NCI-H2196 treated with DMSO at 0.1 percent for 48 hours (cell line): ENCODE measurements at regions not wholly inside any gene's neighbourhood (a gene's known extent, or its start where the extent isn't known, plus 50 kb on each side); places are given as distances from the start of the nearest gene placed in this dataset.
"Not testable (repeated sequence)": the region's sequence is repeated elsewhere in the genome, so short reads cannot be mapped to it uniquely, and the experiment has no call there.

Experiments
- DNase-seq: peaks from one replicate; lab custom pipeline; 2025; ENCODE audit not compliant: unreplicated experiment; lab: John Stamatoyannopoulos, UW

DNA sequence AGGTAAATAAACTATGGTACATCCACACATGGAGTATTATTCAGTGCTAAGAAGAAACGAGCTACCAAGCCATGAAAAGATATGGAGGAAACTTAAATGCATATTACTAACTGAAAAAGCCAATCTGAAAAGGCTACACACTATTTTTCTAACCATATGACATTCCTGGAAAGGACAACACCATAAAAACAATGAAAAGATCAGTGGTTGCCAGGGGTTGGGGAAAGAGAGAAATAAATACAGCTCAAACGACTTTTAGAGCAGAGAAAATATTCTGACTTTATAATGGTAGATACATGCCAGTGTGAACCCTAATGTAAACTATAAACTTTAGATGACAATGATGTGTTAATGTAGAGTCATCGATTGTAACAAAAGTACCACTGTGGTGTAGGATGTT is 225.9 kb upstream of the BTBD3 start:
- DNase-seq = no peak

DNA sequence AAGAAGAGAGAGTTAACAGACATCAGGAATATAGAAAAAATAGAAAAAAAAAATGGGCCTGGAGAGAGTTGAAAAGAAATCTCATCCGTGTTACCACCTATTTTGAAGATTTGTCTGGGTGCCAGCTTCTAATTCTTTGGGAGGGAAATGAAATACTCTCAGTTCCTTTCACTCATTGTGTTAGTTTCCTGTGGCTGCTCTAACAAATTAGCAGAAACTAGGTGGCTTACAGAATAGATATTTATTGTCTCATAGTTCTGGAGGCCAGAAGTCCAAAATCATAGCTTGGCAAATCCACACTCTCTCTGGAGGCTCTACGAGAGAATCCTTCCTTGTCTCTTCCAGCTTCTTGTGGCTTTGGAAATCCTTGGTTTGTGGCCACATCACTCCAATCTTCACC is 225.1 kb upstream of the BTBD3 start:
- DNase-seq = no peak

DNA sequence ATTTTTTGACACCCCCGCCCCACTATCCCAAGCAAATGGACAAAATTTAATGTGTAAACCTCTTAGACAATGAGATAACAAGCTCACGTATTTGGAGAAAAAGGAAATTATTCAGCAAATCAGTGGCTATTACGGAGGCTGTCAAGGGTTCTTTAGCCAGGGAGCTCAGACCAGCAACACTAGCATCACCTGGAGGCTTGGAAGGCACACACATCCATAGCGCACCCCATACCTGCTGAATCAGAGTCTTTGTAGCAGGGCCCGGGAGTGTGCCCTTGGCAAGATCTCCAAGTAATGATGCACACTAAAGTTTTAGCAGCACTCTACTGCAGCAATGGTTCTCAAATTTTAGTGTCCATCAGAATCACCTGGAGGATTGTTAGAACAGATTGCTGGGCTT is 223.2 kb upstream of the BTBD3 start:
- no peak for DNase-seq

DNA sequence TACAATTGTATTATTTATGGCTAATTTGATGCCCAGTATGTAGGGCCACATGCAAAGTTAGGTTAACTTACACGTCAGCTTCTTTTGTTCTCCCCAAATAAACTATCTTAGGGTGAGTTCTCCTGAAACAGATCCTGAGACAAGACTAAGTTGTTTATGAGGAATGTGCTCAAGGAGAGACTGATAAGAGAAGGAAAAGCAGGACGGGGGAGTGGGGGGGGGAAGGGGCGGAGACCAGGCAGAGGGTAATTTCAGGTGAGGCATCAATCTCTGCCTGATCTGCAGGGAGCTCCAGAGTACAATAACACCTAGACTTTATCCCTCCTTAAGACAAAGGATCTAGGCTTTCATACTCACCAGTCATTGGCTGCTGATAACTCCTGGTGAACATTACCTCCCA is 220.6 kb upstream of the BTBD3 start:
- DNase-seq = no peak

DNA sequence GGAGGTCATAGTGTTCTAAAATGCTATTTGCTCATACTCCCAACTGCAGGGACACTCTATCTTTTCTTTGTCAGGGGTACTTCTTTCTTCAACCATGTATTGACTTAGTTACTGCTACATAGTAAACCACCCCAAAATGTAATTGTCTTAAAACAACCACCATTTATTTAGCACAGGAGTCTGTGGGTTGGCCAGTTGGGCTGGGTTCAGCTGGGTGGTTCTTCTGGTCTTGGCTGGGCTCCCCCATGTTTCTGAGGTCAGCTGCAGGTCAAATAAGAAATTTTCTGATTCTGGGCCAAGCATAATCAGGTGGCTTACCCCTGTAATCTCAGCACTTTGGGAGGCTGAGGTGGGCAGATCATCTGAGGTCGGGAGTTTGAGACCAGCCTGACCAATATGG is 220.0 kb upstream of the BTBD3 start:
- no peak for DNase-seq

DNA sequence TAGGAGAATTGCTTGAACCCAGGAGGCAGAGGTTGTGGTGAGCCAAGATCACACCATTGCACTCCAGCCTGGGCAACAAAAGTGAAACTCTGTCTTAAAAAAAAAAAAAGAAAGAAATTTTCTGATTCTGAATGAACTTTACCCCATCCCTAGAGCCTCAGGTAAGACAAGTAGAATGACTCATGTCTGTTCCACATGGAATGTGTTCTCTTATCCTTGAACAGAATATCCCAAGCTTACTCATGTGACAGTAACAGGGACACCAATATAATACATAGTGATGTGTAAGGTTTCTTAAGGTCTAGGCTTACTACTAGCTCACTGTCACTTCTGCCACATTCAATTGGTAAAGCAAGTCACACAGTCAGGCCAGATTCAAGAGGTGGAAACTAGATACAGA is 219.6 kb upstream of the BTBD3 start:
- DNase-seq = no peak

DNA sequence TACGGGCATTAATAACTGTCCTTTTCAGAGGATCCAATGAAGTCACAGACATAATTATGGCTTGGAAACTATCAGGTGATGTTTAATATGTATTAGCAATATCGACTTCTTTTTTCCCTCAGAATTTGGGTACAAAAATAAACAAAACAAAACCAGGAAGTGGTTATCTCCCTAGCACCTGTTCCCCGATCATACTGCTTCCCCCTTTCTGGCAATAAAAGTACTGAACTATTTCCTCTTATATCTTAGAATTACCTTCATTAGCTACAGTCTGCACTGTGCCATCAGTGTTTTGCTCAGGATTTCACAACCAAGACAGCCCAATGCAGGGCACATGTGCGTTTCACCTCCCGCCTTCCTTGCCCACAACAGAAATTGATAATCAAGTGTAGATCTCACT is 216.9 kb upstream of the BTBD3 start:
- no peak for DNase-seq

DNA sequence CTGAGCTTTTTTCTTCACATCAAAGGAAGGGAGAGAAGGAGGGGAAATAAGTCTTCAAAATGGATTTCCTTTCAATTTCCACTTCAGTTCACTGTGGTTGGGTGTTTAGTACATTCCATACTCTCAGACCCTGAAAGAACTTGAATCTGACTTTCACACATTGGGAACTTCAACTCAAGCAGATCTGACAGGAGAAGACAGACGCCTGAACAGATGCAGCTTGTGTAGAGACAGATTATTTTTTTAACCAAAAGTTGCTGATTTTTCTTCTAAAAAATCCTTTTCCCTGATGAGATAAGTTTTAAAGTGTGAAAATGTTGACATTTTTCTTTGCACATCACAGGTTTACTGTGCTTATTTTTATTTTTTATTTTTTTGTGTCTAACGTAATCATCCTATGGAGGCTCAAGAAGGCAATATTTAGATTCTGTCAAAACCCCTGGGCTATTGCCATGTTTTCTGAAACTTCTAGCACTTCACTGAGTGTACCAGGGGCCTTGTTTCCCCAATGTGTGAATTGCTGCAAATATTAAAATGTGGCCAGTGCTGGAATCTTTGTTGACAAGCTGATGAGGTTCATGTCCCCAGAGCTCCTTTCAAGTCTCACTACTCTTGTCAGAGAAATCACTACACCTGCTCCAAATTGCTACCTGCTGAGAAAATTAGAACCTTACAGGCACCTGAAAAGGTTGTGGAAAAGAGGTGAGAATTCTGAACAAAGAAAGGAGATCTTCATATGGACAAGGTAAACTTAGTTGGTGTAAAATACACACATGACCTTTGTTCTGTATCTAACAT is 214.8 kb upstream of the BTBD3 start:
- no peak for DNase-seq

DNA sequence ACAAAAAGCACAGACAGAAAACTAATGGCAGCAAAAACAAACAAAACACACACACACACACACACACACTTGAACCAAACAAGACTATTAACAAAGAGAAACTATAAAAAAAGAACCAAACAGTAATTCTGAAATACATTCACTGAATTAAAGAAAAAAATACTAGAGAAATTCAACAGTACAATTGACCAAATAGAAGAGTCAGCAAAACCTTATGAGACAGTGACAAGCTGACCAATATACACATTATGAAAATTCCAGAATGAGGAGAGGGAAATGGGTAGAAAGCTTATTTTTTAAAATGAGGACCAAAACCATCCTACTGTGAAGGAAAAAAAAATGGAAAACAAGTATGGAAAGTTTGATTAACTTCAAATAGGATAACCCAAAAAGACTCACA is 212.2 kb upstream of the BTBD3 start:
- no peak for DNase-seq

DNA sequence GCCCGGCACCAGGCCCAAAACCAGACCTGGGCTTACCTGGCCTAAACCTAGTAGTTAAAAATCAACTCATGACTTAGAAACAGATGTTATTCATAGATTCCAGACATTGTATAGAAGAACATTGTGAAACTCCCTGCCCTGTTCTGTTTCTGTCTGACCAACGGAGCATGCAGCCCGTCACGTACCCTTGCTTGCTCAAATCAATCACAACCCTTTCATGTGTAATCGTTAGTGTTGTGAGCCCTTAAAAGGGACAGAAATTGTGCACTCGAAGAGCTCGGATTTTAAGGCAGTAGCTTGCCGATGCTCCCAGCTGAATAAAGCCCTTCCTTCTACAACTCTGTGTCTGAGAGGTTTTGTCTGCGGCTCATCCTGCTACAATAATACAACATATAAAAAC is 209.5 kb upstream of the BTBD3 start:
- not testable (repeated sequence) for DNase-seq

DNA sequence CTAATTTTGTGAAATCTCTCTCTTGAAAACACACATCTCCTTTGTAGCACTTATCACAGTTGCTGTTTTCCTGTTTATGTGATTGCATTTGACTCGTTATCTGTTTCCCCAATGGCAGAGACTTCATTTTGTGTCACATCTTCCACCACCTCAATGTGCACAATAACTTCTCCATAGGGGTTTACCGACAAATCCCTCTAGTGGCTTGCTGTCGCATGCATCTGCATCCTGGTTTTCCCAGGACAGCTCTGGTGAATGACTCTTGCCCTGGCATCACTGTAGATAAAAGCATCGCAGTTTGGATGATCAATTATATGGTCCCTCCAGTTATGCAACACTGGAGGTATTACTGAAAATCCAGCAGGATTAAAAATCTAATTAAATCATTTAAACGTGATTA is 206.5 kb upstream of the BTBD3 start:
- DNase-seq = no peak

DNA sequence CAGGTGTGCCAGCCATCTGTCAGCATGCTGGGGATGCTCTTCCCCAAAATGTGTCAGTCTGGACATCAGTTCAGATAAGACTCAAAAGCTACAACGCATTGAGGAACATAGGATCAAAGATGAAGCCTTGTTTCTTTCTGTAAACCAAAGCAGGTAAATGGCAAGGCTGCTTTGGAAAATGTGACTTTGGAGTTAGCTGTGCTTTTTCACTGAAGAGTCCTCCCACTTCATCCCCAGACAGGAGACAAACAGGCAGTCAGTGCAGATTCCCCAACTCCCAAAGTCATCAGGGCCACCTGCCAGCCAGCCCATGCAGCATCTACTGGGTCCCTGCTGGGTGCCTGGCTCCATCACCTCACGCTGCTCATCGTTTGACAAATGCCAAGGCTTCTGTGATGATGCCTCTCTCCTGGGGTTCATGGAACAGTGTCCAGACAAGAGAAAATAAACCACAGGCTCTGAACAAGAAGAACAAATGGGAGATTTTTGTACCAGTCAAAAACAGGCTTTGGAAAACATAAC is 205.0 kb upstream of the BTBD3 start:
- no peak for DNase-seq

DNA sequence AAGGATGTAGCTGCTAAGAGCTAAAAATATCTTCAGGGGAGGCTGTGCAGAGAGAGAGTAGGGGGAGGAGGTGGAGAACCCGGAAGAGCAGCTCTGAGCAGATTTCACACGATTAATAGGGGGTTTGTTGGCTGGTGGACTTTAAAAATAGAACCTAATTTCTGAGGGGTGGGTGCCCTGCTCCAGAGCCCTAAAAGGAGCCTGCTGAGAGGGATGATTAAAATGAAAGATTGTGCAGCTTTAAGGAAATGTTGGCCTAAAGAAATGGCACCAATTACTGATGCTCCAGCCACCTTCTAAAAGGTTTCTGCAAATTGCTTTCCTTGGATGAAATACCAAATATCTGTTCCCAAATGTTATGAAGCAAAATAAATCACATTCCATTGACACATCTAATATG is 202.8 kb upstream of the BTBD3 start:
- no peak for DNase-seq

DNA sequence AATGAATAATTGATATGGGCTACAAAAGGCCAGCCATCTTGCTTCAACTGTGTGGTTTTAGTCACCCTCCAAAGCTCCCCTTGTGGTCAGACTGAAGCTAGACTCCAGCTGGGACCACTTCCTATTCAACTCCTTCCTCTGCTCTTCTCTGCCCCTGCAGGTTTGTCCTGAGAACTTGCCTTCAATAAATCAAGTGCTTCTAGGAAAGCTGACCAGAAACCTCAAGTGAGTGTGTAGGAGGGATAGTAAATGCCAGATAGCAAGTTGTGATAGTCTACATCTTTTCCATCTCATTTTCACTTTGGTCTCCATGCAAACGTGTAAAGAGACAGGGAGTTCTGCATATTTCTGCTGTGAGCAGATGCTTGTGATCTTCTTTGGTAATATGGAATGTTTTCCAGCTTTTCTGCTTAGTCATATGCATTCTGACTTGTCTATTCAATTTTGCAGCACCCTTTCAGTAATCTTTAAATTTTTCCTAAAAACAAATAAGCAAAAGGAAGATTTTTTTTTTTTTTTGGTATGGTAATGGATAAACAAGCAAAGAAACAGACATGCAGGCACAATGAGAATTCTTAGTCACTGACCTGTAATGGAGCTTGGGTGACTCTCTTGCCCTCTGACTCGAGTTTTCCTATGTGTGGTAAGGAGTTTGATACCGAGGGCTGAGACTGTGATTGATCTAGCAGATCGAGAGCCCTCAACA is 201.3 kb upstream of the BTBD3 start:
- no peak for DNase-seq

DNA sequence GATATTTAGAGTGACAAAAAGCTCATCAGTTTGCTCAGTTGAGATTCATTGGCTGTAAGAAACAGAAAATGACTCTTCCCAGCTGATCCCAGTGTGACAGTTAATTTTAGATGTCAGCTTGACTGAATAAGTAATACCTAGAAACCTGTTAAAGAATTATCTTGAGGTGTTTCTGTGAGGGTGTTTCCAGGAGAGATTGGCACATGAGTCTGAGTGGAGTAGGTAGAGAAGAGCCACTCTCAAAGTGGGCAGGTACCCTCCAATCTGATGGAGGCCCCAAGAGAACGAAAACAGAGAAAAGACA is 200.8 kb upstream of the BTBD3 start:
- no peak for DNase-seq

DNA sequence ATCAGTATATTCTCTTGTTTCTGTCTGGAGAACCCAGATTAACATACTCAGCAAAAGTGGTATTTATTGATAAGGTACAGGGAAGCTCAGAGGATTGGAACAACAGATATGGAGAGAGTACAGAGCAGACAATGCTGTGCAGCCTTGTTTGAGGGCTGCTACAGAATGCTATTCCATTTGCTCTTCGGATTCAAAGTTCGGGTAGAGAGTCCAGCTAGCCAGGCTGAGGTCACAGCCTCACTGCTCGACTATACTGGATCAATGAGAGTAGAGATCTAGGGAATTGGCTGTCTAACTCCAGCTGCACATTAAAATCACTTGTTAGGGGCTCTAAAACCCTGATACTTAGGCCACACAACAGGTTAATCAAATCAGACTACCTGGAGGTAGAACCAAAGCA is 200.1 kb upstream of the BTBD3 start:
- DNase-seq = no peak

DNA sequence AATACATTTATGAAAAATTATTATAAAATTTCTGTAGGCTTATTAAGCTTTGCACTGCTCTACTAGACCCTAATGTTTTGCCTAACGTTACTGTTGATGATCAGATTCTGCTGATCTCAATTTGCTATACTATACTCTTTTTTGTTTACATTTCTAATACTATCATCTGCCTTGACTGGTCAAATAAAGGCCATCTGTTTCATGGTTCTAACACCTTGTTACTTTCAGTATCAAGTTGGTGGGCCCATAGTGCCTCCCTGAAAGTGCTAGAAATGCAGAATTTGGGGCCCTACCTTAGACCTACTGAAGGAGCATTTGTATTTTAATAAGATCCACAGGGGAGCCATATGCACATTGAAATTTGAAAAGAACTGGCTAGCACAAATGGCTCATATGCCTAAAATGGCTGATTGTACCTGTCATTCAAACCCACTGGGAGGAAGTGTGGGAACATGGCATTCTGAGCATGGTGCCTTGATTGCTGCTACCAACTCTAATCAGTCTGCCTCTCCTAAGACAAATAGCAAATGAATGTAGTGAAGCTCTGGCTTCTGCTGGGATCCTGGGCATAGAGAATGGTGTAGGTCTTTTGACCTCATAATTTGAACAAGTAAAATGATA is 199.1 kb upstream of the BTBD3 start:
- DNase-seq = no peak

DNA sequence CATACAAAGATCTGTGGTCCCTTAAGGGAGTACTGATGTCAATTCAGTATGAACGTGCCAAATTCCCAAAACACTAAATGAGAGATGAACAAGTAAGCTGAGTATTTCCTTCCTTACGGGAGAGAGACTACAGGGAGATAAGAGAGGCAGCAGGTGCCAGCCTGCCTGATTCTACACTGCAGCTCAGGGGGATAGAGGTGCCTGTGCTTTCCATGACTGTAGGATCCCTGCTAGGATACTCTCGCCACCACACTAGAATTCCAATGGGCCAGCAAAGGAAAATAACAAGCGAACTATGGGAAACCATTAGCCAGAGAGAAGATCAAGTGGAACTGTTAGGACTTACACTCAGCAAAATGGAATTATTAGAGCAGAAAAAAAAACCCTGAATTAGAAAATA is 198.5 kb upstream of the BTBD3 start:
- DNase-seq = no peak

DNA sequence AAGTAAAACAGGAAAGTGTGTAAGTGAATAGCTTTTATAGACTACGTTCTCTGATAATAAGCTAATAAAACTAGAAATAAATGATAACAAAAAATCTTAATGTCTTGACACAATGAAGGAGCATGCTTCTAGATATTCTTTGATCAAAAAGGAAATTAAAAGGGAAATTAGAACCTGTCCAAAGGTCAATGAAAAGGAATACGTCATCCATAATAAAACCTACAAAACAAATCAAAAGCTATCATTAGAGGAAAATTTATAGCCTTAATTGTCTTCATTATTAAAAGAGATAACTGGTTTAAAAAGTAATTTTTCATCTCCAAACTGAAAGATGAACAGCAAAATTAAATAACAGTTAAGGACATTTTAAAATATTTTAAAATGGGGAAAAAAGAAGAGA is 196.3 kb upstream of the BTBD3 start:
- no peak for DNase-seq

DNA sequence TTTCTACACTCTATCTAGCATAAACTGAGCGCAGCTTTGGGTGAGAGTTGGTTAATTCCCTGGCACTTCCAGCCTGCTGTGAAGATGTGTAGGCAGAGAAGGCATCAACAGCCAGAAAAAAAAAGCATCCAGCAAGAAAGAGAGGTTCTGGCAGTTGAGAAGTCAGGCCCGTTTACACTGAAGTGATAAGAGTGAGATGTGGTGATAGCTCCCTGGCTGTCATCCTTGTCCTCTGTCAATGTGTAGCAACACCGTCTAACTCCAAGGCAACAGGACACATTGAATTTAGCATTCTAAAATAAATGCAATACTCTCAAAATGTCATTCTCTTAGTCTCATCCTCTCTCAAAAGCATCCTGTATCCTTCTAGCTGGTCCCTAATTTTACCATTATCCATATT is 193.6 kb upstream of the BTBD3 start:
- DNase-seq = no peak

DNA sequence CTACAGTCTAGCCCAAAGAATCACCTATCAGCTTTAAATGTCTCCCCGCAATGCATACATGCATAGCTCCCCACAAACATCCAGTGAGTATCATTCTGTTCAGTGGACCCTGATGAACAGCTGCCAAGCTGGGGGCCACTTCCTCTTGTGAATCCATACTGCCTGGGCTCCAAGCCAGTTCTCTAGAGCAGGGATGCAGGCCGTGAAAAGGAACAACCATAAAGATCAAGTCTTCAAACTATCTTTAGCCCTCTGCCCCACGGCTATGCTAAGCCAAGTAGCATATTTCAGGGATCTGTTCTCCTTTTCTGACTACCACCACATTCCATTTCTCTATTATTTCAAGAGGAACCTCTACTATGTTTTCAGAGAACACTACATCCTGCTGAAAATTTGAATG is 191.7 kb upstream of the BTBD3 start:
- no peak for DNase-seq

DNA sequence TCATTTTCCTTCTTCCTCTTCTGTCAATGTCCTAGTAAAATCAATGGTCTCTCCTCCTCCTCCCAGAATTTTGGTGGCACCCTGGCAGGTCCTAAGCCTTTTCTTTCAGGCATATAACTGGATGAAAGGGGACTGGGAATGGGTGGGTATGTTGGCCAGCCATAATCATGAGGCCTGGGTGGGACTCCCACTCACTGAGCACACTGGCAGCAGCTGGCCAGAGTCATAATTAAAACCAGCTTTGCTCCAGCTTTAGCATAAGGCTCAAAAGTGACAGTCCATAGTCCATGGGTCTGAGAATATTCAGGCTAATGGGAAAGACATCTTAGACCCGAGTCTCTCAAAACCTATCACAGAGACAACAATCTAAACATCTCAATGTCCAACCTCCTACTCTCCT is 190.0 kb upstream of the BTBD3 start:
- no peak for DNase-seq
